GM13976 (cell line): ENCODE measurements at regions not wholly inside any gene's neighbourhood (a gene's known extent, or its start where the extent isn't known, plus 50 kb on each side); places are given as distances from the start of the nearest gene placed in this dataset.

Experiments used
- DNase-seq: peaks from one replicate; pipeline ENCODE4 v3.0.0; 2012; ENCODE audit warnings: low spot score
- in situ Hi-C: fragments of 300-500 bp; cut with MboI; formaldehyde crosslinking; loops from one replicate; pipeline ENCODE4 v1.12.0; 2022; ENCODE audit warnings: low sequenced_read_pairs, mixed read lengths, inconsistent platforms; ENCODE audit not compliant: unreplicated experiment
- TF ChIP-seq, protein P1 (sequence below): IDR thresholded peaks from 2 replicates; pipeline ENCODE4 v1.5.1; 2012; ENCODE audit warnings: borderline replicate concordance, mild to moderate bottlenecking; ENCODE audit not compliant: insufficient read depth; ENCODE audit errors: extremely low read depth, missing control alignments, control extremely low read depth

- TF ChIP-seq, protein P1, sequence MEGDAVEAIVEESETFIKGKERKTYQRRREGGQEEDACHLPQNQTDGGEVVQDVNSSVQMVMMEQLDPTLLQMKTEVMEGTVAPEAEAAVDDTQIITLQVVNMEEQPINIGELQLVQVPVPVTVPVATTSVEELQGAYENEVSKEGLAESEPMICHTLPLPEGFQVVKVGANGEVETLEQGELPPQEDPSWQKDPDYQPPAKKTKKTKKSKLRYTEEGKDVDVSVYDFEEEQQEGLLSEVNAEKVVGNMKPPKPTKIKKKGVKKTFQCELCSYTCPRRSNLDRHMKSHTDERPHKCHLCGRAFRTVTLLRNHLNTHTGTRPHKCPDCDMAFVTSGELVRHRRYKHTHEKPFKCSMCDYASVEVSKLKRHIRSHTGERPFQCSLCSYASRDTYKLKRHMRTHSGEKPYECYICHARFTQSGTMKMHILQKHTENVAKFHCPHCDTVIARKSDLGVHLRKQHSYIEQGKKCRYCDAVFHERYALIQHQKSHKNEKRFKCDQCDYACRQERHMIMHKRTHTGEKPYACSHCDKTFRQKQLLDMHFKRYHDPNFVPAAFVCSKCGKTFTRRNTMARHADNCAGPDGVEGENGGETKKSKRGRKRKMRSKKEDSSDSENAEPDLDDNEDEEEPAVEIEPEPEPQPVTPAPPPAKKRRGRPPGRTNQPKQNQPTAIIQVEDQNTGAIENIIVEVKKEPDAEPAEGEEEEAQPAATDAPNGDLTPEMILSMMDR = no peak
- in situ Hi-C loops = no loop called here
- no peak for DNase-seq
Measured at GRCh38 chr6:21665110-21665391, 71.5 kb downstream of the SOX4 start.

- TF ChIP-seq, protein P1 = no peak
- in situ Hi-C loops = no loop called here
- peak; percentile 37 for DNase-seq
Measured at GRCh38 chr6:21665392-21666200, 72.0 kb downstream of the SOX4 start.

- in situ Hi-C loops = no loop called here
- TF ChIP-seq, protein P1 = no peak
- DNase-seq = peak; percentile 36
Measured at GRCh38 chr6:21666201-21666691, 72.7 kb downstream of the SOX4 start.

- TF ChIP-seq, protein P1 = no peak
- no peak for DNase-seq
- in situ Hi-C loops = no loop called here
Measured at GRCh38 chr6:21666853-21667681, 73.5 kb downstream of the SOX4 start.

DNA sequence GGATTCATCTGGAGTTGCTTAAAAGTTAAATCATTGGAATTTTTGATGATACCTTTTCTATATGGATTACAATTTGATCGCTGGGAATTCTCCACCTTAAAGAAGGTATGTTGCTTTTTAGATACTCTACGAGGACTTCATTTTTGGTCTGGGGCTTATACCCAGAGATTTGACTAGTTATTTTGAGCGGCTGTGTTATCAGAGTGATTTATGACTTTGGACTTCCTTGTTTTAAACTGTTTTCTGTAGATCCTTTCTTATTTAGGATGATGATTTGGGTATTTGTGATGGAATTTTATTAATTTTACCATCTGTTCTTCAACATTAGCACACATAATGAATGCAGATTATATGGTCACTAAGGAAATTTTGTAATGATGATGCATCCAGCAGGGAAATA is 75.2 kb downstream of the SOX4 start:
- TF ChIP-seq, protein P1 = no peak
- in situ Hi-C loops = no loop called here

DNA sequence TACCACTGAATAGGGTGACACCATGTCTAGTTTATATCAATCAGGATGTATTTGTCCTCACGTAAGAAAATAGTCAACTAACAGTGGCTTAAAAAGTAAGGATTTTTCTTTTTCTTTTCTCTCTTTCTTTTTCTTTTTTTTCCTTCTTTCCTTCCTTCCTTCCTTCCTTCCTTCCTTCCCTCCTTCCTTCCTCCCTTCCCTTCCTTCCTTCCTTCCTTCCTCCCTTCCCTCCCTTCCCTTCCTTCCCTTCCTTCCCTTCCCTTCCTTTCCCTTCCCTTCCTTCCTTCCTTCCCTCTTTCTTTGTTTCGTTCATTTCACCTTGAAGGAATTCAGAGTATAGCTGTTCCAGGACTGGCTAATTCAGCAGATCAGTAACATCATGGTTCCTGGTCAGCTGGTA is 83.2 kb downstream of the SOX4 start:
- no peak for DNase-seq
- TF ChIP-seq, protein P1 = no peak
- in situ Hi-C loops = no loop called here

More for the DNA sequence above, 75.2 kb downstream of the SOX4 start:
- DNase-seq = no peak
